Caco-2 (cell line): ENCODE measurements at regions not wholly inside any gene's neighbourhood (a gene's known extent, or its start where the extent isn't known, plus 50 kb on each side); places are given as distances from the start of the nearest gene placed in this dataset.
A peak's percentile ranks its signal among the peaks of the same experiment; 100 is the strongest.

Experiments
- BruUV-seq: library from RNA; stranded (reverse); fragments of 400-500 nt; replicated peaks from 2 replicates; lab custom pipeline; 2021; lab: Mats Ljungman, UMichigan
- CTCF ChIA-PET: fragments of 300-600 bp; sonication (Branson Sonifier 250); formaldehyde crosslinking; loops from one replicate; lab custom pipeline; 2022; ENCODE audit warnings: antibody characterized with exemption; lab: Charles Lee
- POLR2A ChIA-PET: fragments of 300-600 bp; sonication (Branson Sonifier 250); formaldehyde crosslinking; loops from one replicate; lab custom pipeline; 2022; ENCODE audit warnings: antibody characterized with exemption; lab: Charles Lee
- DNase-seq, 2 experiments: peaks; one replicate each; pipeline versions ENCODE4 v3.0.0 to v3.0.0-alpha.2; 2020 to 2022
- H3K27me3 ChIP-seq: replicated peaks from 2 replicates; pipeline ENCODE4 v1.6.0; 2011; ENCODE audit warnings: low read length; ENCODE audit not compliant: control insufficient read depth, insufficient read depth
- H3K36me3 ChIP-seq: 2 replicates; pipeline ENCODE4 v1.5.1; 2011; ENCODE audit warnings: low read length; ENCODE audit not compliant: control insufficient read depth, insufficient read depth
- H3K4me1 ChIP-seq: fragments of 250-450 bp; sonication (Bioruptor Pico); 2 replicates; pipeline ENCODE4 v1.5.1; 2020; ENCODE audit warnings: mild to moderate bottlenecking
- H3K4me3 ChIP-seq: 2 replicates; pipeline ENCODE4 v1.5.1; 2011; ENCODE audit warnings: low read depth, mild to moderate bottlenecking, control low read depth, low read length
- H3K9me3 ChIP-seq: fragments of 250-450 bp; sonication (Bioruptor Pico); 2 replicates; pipeline ENCODE4 v1.5.1; 2020; ENCODE audit warnings: mild to moderate bottlenecking, moderate library complexity
- H3K27ac Mint-ChIP-seq: one replicate; pipeline ENCODE4 v1.8.0; 2022; ENCODE audit warnings: mixed read lengths; ENCODE audit not compliant: unreplicated experiment
- H3K27me3 Mint-ChIP-seq: one replicate; pipeline ENCODE4 v1.8.0; 2022; ENCODE audit warnings: mixed read lengths; ENCODE audit not compliant: insufficient read depth, unreplicated experiment
- H3K36me3 Mint-ChIP-seq: one replicate; pipeline ENCODE4 v1.8.0; 2022; ENCODE audit warnings: mild to moderate bottlenecking, mixed read lengths; ENCODE audit not compliant: insufficient read depth, unreplicated experiment
- H3K4me1 Mint-ChIP-seq: one replicate; pipeline ENCODE4 v1.8.0; 2022; ENCODE audit warnings: low read depth, mixed read lengths; ENCODE audit not compliant: unreplicated experiment
- H3K4me3 Mint-ChIP-seq: one replicate; pipeline ENCODE4 v1.8.0; 2022; ENCODE audit warnings: mild to moderate bottlenecking, moderate library complexity, mixed read lengths; ENCODE audit not compliant: unreplicated experiment
- H3K9me3 Mint-ChIP-seq: one replicate; pipeline ENCODE4 v1.8.0; 2022; ENCODE audit warnings: mixed read lengths; ENCODE audit not compliant: unreplicated experiment
- intact Hi-C: fragments of 100-400 bp; cut with micrococcal nuclease; formaldehyde crosslinking; loops from one replicate; pipeline ENCODE4 v1.10.0; 2022; ENCODE audit not compliant: unreplicated experiment
- TF ChIP-seq, protein P1 (sequence below), 2 experiments: fragments of 200-600 bp in 1 of 2; IDR thresholded peaks; 1 replicate in 1 of 2; 2 replicates in 1 of 2; pipeline versions ENCODE4 v1.5.1 to v1.8.0; 2011 to 2022; ENCODE audit warnings: antibody characterized with exemption in 1 of 2, control low read depth in 1 of 2, inconsistent platforms in 1 of 2, low read depth in 1 of 2, low read length in 1 of 2, mild to moderate bottlenecking in 1 of 2, moderate library complexity in 1 of 2; ENCODE audit not compliant: insufficient read depth in 1 of 2, severe bottlenecking in 1 of 2, unreplicated experiment in 1 of 2

DNA sequence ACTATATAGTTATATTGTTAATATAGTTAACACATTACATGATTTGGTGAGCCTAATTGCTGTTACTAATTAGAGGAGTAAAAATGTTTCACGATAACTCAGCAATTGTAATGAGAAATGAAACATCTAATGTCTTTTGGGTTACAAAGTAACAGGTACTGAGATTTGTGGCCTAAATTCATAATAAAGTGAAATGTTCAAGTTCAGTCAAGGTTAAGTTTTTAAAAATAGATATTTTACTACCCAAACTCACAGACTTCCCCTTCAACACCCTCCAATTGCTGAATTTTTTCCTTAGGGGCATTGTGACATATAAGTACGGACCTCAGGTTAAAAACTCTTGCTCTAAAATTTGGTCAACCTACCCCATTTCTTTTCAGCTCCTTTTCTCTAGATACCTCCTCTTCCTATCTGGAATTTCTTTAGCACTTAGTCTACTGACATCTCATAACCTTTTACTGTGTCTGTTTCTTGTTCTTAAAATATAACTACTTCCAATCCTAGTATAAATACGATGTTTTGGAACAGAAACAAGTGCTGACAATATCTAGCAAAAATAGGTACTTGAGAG is 112.3 kb upstream of the PRSS16 start:
- H3K9me3 ChIP-seq: 0 out of 2 replicates have a peak, but pooled peaks cover 3% of the 10 kb centered on the region
- ChIA-PET CTCF (interaction anchor here (0.7 kb wide), 1 partner anchor 10 kb away, joined by 4 read pairs; no protein-coding TSS in a partner anchor), POLR2A (interaction anchor here (1.1 to 5.3 kb wide), 2 partner anchors 11 to 919 kb away, joined by 7 to 221 read pairs; a partner anchor contains a TSS)
- intact Hi-C loops: loop anchor here (10.0 kb wide), 2 partner anchors 930 to 1730 kb away; a partner anchor contains a TSS
- peaks cover 41% of the 10 kb centered on the region for H3K4me1 ChIP-seq
- TF ChIP-seq, protein P1, sequence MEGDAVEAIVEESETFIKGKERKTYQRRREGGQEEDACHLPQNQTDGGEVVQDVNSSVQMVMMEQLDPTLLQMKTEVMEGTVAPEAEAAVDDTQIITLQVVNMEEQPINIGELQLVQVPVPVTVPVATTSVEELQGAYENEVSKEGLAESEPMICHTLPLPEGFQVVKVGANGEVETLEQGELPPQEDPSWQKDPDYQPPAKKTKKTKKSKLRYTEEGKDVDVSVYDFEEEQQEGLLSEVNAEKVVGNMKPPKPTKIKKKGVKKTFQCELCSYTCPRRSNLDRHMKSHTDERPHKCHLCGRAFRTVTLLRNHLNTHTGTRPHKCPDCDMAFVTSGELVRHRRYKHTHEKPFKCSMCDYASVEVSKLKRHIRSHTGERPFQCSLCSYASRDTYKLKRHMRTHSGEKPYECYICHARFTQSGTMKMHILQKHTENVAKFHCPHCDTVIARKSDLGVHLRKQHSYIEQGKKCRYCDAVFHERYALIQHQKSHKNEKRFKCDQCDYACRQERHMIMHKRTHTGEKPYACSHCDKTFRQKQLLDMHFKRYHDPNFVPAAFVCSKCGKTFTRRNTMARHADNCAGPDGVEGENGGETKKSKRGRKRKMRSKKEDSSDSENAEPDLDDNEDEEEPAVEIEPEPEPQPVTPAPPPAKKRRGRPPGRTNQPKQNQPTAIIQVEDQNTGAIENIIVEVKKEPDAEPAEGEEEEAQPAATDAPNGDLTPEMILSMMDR (IDR thresholded peaks at IDR 0.05; ENCODE audit: insufficient read depth in 1 of 2, low read depth in 1 of 2, low read length in 1 of 2, severe bottlenecking in 1 of 2, unreplicated experiment in 1 of 2): no peak
- H3K27me3 ChIP-seq: no peaks in the 10 kb centered on the region
- Mint-ChIP-seq H3K4me3 (no peak overlapping the region), H3K27ac (no peak overlapping the region), H3K9me3 (no peaks in the 10 kb centered on the region), H3K36me3 (peaks cover 19% of the 10 kb centered on the region), H3K4me1 (peaks cover 14% of the 10 kb centered on the region), H3K27me3 (no peaks in the 10 kb centered on the region)
- no peak overlapping the region for H3K4me3 ChIP-seq
- DNase-seq: no peak
- H3K36me3 ChIP-seq: no peaks in the 10 kb centered on the region; the same call in 1 of the 2 replicates
- BruUV-seq: no TSS peak

DNA sequence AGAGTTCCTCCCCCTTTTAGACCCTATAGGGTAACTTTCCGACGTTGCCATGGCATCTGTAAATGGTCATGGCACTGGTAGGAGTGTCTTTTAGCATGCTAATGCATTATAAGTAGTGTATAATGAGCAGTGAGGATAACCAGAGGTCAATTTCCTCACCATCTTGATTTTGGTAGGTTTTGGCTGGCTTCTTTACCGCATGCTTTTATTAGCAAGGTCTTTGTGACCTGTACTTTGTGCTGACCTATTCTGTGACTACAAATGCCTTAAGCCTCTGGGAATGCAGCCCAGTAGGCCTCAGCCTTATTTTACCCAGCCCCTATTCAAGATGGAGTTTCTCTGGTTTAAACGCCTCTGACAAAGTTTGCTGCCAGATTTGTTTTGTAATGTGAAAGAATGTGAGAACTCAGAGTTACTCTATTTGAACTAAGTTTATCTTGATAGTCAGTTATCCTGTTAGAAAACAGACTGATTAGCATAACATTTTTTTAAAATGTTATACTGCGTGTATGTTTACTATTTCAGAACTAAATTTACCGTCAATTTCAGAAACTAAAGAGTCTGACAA is 111.3 kb upstream of the PRSS16 start:
- TF ChIP-seq, protein P1 (IDR thresholded peaks at IDR 0.05; ENCODE audit: insufficient read depth in 1 of 2, low read depth in 1 of 2, low read length in 1 of 2, severe bottlenecking in 1 of 2, unreplicated experiment in 1 of 2): no peak
- Histone ChIP-seq H3K4me3 (no peak overlapping the region), H3K4me1 (peaks cover 41% of the 10 kb centered on the region), H3K27me3 (no peaks in the 10 kb centered on the region), H3K36me3 (no peaks in the 10 kb centered on the region; the same call in 1 of the 2 replicates), H3K9me3 (0 out of 2 replicates have a peak, but pooled peaks cover 3% of the 10 kb centered on the region)
- H3K27me3 Mint-ChIP-seq: no peaks in the 10 kb centered on the region
- no peak for DNase-seq
- intact Hi-C loops: loop anchor here (10.0 kb wide), 2 partner anchors 931 to 1729 kb away; a partner anchor contains a TSS
- peaks cover 14% of the 10 kb centered on the region for H3K4me1 Mint-ChIP-seq
- no peak overlapping the region for H3K4me3 Mint-ChIP-seq
- no peaks in the 10 kb centered on the region for H3K9me3 Mint-ChIP-seq
- no TSS peak for BruUV-seq
- ChIA-PET POLR2A (no interaction called here), CTCF (no interaction called here)
- peaks cover 23% of the 10 kb centered on the region for H3K36me3 Mint-ChIP-seq
- no peak overlapping the region for H3K27ac Mint-ChIP-seq

DNA sequence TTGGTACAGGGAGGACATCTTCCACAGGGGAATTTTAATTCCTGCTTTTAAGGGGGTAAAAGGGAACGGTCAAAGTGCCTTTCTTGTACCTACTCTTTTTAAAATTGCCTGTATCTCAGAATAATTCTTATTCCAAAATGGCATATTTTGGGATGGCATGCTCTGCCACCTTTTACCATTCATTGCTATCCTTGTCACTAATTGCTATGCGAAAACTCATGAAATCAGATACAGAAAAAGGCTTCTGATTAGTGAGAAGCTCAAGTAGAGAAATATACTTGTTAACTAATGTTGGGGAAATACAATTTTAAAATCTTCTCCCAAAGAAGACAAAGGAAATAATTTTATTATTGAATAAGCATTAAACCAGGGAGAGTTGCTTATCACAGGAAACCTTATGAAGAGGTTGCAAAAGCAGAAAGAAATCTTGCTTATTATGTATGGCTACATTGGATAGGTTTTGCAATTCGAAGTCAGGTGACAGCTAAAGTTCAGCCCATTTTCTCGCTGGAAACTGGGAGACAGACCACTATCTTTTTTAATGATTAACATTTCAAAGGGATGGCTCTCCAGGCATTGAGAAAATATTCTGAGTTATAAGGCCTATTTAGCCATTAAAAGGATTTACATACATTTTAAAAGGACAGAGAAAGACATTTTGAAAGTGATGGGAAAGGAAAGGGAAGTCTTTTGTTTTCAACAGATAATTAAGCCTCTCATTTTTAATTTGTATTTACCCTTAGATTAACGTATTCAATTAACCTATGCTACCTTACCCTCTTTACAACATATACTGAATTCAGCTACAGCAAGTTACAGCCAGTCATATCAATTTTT is 110.3 kb upstream of the PRSS16 start:
- Histone ChIP-seq H3K27me3 (no peaks in the 10 kb centered on the region), H3K9me3 (0 out of 2 replicates have a peak, but pooled peaks cover 3% of the 10 kb centered on the region), H3K4me1 (peaks cover 41% of the 10 kb centered on the region), H3K4me3 (no peak overlapping the region), H3K36me3 (no peaks in the 10 kb centered on the region; the same call in 1 of the 2 replicates)
- TF ChIP-seq, protein P1 (IDR thresholded peaks at IDR 0.05; ENCODE audit: insufficient read depth in 1 of 2, low read depth in 1 of 2, low read length in 1 of 2, severe bottlenecking in 1 of 2, unreplicated experiment in 1 of 2): no peak
- H3K9me3 Mint-ChIP-seq: no peaks in the 10 kb centered on the region
- ChIA-PET CTCF (no interaction called here), POLR2A (interaction anchor here (0.5 kb wide), 1 partner anchor 611 kb away, joined by 3 read pairs; no protein-coding TSS in a partner anchor)
- peaks cover 31% of the 10 kb centered on the region for H3K36me3 Mint-ChIP-seq
- peaks cover 14% of the 10 kb centered on the region for H3K4me1 Mint-ChIP-seq
- DNase-seq: no peak
- intact Hi-C loops: loop anchor here (10.0 kb wide), 2 partner anchors 932 to 1728 kb away; a partner anchor contains a TSS
- no TSS peak for BruUV-seq
- no peaks in the 10 kb centered on the region for H3K27me3 Mint-ChIP-seq
- peak overlapping the region; percentile 52 for H3K4me3 Mint-ChIP-seq
- no peak overlapping the region for H3K27ac Mint-ChIP-seq
